ENCODE measurements at regions not wholly inside any gene's neighbourhood (a gene's known extent, or its start where the extent isn't known, plus 50 kb on each side); places are given as distances from the start of the nearest gene placed in this dataset.

GRCh38 chr3:124246376-124246775 is 254.5 kb upstream of the ROPN1 start:
- Histone ChIP-seq H3K36me3 (ENCODE audit: control insufficient read depth in 4 of 4, insufficient read depth in 3 of 4, low read depth in 1 of 4, low read length in 3 of 4) (no peaks in the 10 kb centered on the region), H3K9ac (ENCODE audit: low read depth in 1 of 2, low read length in 2 of 2) (no peak overlapping the region), H3K4me1 (ENCODE audit: control insufficient read depth in 4 of 4, insufficient read depth in 4 of 4, low read length in 3 of 4) (peaks cover 0 to 5% (median 0%) of the 10 kb centered on the region in 4 donors), H3K9me3 (ENCODE audit: control insufficient read depth in 4 of 4, low read length in 3 of 4) (no peaks in the 10 kb centered on the region), H3K27me3 (ENCODE audit: control insufficient read depth in 4 of 4, insufficient read depth in 4 of 4, low read length in 3 of 4) (no peaks in the 10 kb centered on the region), H3K4me3 (ENCODE audit: low read depth in 1 of 3, low read length in 3 of 3) (no peak overlapping the region), H3K27ac (ENCODE audit: low read depth in 1 of 2, low read length in 2 of 2) (no peak overlapping the region)
- no peak for DNase-seq (ENCODE audit: low spot score)
- 100% methylated on average over 1 of the region's 1 CpG for WGBS
- TF ChIP-seq REST (IDR thresholded peaks at IDR 0.05) (no peak), FOXA2 (IDR thresholded peaks at IDR 0.05) (no peak), ZBTB33 (IDR thresholded peaks at IDR 0.05) (no peak), NR2F2 (IDR thresholded peaks at IDR 0.05) (no peak), HNF4G (IDR thresholded peaks at IDR 0.05) (no peak), EGR1 (IDR thresholded peaks at IDR 0.05; ENCODE audit: low read depth in 2 of 2) (no peak), TAF1 (conservative IDR thresholded peaks at IDR 0.05) (no peak), YY1 (IDR thresholded peaks at IDR 0.05) (no peak), CTCF (IDR thresholded peaks at IDR 0.05; ENCODE audit: low read depth, low read length, missing input control) (no peak), MAX (IDR thresholded peaks at IDR 0.05) (no peak), FOXA1 (IDR thresholded peaks at IDR 0.05) (no peak), ATF3 (IDR thresholded peaks at IDR 0.05) (no peak), SP1 (IDR thresholded peaks at IDR 0.05) (no peak), JUND (IDR thresholded peaks at IDR 0.05) (no peak), GABPA (IDR thresholded peaks at IDR 0.05 in 1 of 2, conservative IDR thresholded peaks at IDR 0.05 in 1 of 2) (no peak)

GRCh38 chr3:124246949-124247348 is 255.0 kb upstream of the ROPN1 start:
- Histone ChIP-seq H3K9ac (ENCODE audit: low read depth in 1 of 2, low read length in 2 of 2) (no peak overlapping the region), H3K27me3 (ENCODE audit: control insufficient read depth in 4 of 4, insufficient read depth in 4 of 4, low read length in 3 of 4) (no peaks in the 10 kb centered on the region), H3K36me3 (ENCODE audit: control insufficient read depth in 4 of 4, insufficient read depth in 3 of 4, low read depth in 1 of 4, low read length in 3 of 4) (no peaks in the 10 kb centered on the region), H3K4me1 (ENCODE audit: control insufficient read depth in 4 of 4, insufficient read depth in 4 of 4, low read length in 3 of 4) (peaks cover 0 to 5% (median 0%) of the 10 kb centered on the region in 4 donors), H3K4me3 (ENCODE audit: low read depth in 1 of 3, low read length in 3 of 3) (no peak overlapping the region), H3K9me3 (ENCODE audit: control insufficient read depth in 4 of 4, low read length in 3 of 4) (no peaks in the 10 kb centered on the region), H3K27ac (ENCODE audit: low read depth in 1 of 2, low read length in 2 of 2) (no peak overlapping the region)
- TF ChIP-seq RAD21 (IDR thresholded peaks at IDR 0.05), result peak; percentile 75 to 80
- TF ChIP-seq GABPA (IDR thresholded peaks at IDR 0.05 in 1 of 2, conservative IDR thresholded peaks at IDR 0.05 in 1 of 2), result no peak
- peak; percentile 47 for TF ChIP-seq CTCF (IDR thresholded peaks at IDR 0.05; ENCODE audit: low read depth, low read length, missing input control)
- no peak for DNase-seq (ENCODE audit: low spot score)
- WGBS, result 51% methylated on average over 2 of the region's 2 CpGs

Measured in liver (tissue), 8 donors.